ENCODE measurements at regions not wholly inside any gene's neighbourhood (a gene's known extent, or its start where the extent isn't known, plus 50 kb on each side); places are given as distances from the start of the nearest gene placed in this dataset.

GRCh38 chr11:29190313-29190712 is 826.5 kb downstream of the KCNA4 start:
- H3F3A ChIP-seq (ENCODE audit: low read length, unreplicated experiment), result no peaks in the 10 kb centered on the region
- H2AFZ ChIP-seq (ENCODE audit: low read length), result no peak overlapping the region
- no peaks in the 10 kb centered on the region for H3K36me3 ChIP-seq (ENCODE audit: low read depth, low read length)
- no peaks in the 10 kb centered on the region for H3K79me2 ChIP-seq (ENCODE audit: low read length)
- no peak overlapping the region for H3K9ac ChIP-seq (ENCODE audit: low read length)
- H3K4me3 ChIP-seq (ENCODE audit: low read length), result no peak overlapping the region
- TF ChIP-seq EZH2 (IDR thresholded peaks at IDR 0.05; ENCODE audit: low read length, unreplicated experiment), result no peak
- TF ChIP-seq CTCF (conservative IDR thresholded peaks at IDR 0.05; ENCODE audit: low read depth, low read length), result no peak
- TF ChIP-seq EZH2phosphoT487 (IDR thresholded peaks at IDR 0.05; ENCODE audit: borderline replicate concordance, low read length), result no peak
- no peaks in the 10 kb centered on the region for H3K27me3 ChIP-seq (ENCODE audit: low read length)
- intact Hi-C loops (cut with micrococcal nuclease), result no loop called here
- no peaks in the 10 kb centered on the region for H4K20me1 ChIP-seq (ENCODE audit: low read length)
- no peak for ATAC-seq
- ChIA-PET POLR2A (ENCODE audit: unreplicated experiment) (no interaction called here), CTCF (no interaction called here)
- peaks cover 8% of the 10 kb centered on the region for H3K4me1 ChIP-seq (ENCODE audit: insufficient read depth, low read length)
- no peak overlapping the region for H3K4me2 ChIP-seq (ENCODE audit: low read length)
- DNase-seq, result no peak
- no peaks in the 10 kb centered on the region for H3K9me3 ChIP-seq (ENCODE audit: low read length)
- no peak overlapping the region for H3K27ac ChIP-seq (ENCODE audit: low read length)
- H3K9me2 ChIP-seq (replicated peaks; ENCODE audit: low read length), result no peaks in the 10 kb centered on the region
- BruUV-seq (replicated peaks), result no TSS peak

GRCh38 chr11:29187215-29187614 is 829.6 kb downstream of the KCNA4 start:
- Histone ChIP-seq H2AFZ (ENCODE audit: low read length) (no peak overlapping the region), H3K9ac (ENCODE audit: low read length) (no peak overlapping the region), H4K20me1 (ENCODE audit: low read length) (no peaks in the 10 kb centered on the region), H3K4me1 (ENCODE audit: insufficient read depth, low read length) (peaks cover 27% of the 10 kb centered on the region), H3K4me2 (ENCODE audit: low read length) (no peak overlapping the region), H3K9me2 (replicated peaks; ENCODE audit: low read length) (no peaks in the 10 kb centered on the region), H3K4me3 (ENCODE audit: low read length) (no peak overlapping the region), H3F3A (ENCODE audit: low read length, unreplicated experiment) (no peaks in the 10 kb centered on the region), H3K79me2 (ENCODE audit: low read length) (no peaks in the 10 kb centered on the region), H3K9me3 (ENCODE audit: low read length) (no peaks in the 10 kb centered on the region), H3K36me3 (ENCODE audit: low read depth, low read length) (no peaks in the 10 kb centered on the region), H3K27me3 (ENCODE audit: low read length) (no peaks in the 10 kb centered on the region), H3K27ac (ENCODE audit: low read length) (no peak overlapping the region)
- intact Hi-C loops (cut with micrococcal nuclease), result no loop called here
- ChIA-PET POLR2A (ENCODE audit: unreplicated experiment) (no interaction called here), CTCF (no interaction called here)
- BruUV-seq (replicated peaks), result no TSS peak
- ATAC-seq (no peak), DNase-seq (no peak)
- TF ChIP-seq CTCF (conservative IDR thresholded peaks at IDR 0.05; ENCODE audit: low read depth, low read length) (no peak), EZH2 (IDR thresholded peaks at IDR 0.05; ENCODE audit: low read length, unreplicated experiment) (no peak), EZH2phosphoT487 (IDR thresholded peaks at IDR 0.05; ENCODE audit: borderline replicate concordance, low read length) (no peak)

- Histone ChIP-seq H3K9me2 (replicated peaks; ENCODE audit: low read length) (no peaks in the 10 kb centered on the region), H3K36me3 (ENCODE audit: low read depth, low read length) (no peaks in the 10 kb centered on the region), H2AFZ (ENCODE audit: low read length) (0 out of 2 replicates have a peak overlapping the region, but pooled peaks have one; percentile 32), H3K4me3 (ENCODE audit: low read length) (no peak overlapping the region), H3K9ac (ENCODE audit: low read length) (peak overlapping the region; percentile 11; the same call in 1 of the 2 replicates), H3K9me3 (ENCODE audit: low read length) (no peaks in the 10 kb centered on the region), H3K4me2 (ENCODE audit: low read length) (peak overlapping the region; percentile 40), H3K79me2 (ENCODE audit: low read length) (no peaks in the 10 kb centered on the region), H3K27me3 (ENCODE audit: low read length) (no peaks in the 10 kb centered on the region), H4K20me1 (ENCODE audit: low read length) (no peaks in the 10 kb centered on the region), H3K27ac (ENCODE audit: low read length) (peak overlapping the region; percentile 73), H3F3A (ENCODE audit: low read length, unreplicated experiment) (no peaks in the 10 kb centered on the region), H3K4me1 (ENCODE audit: insufficient read depth, low read length) (peaks cover 27% of the 10 kb centered on the region)
- no TSS peak for BruUV-seq (replicated peaks)
- ChIA-PET POLR2A (ENCODE audit: unreplicated experiment) (interaction anchor here (0.6 kb wide), 1 partner anchor 1612 kb away, joined by 4 read pairs; no protein-coding TSS in a partner anchor), CTCF (interaction anchor here (0.6 kb wide), 1 partner anchor 1725 kb away, joined by 3 read pairs; no protein-coding TSS in a partner anchor)
- intact Hi-C loops (cut with micrococcal nuclease), result no loop called here
- DNase-seq (peak; percentile 66), ATAC-seq (peak; percentile 82)
- TF ChIP-seq CTCF (conservative IDR thresholded peaks at IDR 0.05; ENCODE audit: low read depth, low read length) (no peak), EZH2 (IDR thresholded peaks at IDR 0.05; ENCODE audit: low read length, unreplicated experiment) (no peak), EZH2phosphoT487 (IDR thresholded peaks at IDR 0.05; ENCODE audit: borderline replicate concordance, low read length) (no peak)
Observed at GRCh38 chr11:29184939-29185890, 831.6 kb downstream of the KCNA4 start.
